ENCODE measurements at regions not wholly inside any gene's neighbourhood (a gene's known extent, or its start where the extent isn't known, plus 50 kb on each side); places are given as distances from the start of the nearest gene placed in this dataset.

DNA sequence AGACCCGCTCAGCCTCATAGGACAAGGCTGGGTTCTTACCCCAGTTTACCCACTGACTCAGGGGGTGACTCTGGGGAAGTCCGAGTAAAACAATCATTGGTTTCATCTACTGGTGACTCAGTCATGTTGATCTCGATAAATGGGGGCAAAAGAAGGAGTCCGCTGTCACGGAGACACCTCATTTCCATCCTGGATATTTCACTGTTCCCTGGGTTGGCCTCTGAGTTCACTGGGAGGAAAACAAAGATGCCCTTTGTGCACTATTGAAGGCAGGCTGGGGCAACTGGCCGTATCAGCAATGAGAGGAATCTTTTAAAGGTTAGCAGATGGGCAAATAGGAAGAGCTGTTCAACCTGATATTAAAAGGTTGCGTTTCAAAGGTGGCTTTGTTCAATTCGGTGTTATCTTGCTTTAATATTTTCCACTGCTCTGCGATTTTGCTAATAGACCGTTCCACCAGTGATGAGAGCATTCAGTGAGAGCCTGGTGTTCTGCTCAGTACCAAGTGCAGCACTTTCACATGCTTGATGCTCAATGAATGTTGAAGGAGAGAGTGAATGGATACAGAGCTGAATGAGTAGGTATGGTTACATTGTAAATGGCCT lies 110.2 kb upstream of the EGFLAM start (continued):
- TF ChIP-seq, protein P1, sequence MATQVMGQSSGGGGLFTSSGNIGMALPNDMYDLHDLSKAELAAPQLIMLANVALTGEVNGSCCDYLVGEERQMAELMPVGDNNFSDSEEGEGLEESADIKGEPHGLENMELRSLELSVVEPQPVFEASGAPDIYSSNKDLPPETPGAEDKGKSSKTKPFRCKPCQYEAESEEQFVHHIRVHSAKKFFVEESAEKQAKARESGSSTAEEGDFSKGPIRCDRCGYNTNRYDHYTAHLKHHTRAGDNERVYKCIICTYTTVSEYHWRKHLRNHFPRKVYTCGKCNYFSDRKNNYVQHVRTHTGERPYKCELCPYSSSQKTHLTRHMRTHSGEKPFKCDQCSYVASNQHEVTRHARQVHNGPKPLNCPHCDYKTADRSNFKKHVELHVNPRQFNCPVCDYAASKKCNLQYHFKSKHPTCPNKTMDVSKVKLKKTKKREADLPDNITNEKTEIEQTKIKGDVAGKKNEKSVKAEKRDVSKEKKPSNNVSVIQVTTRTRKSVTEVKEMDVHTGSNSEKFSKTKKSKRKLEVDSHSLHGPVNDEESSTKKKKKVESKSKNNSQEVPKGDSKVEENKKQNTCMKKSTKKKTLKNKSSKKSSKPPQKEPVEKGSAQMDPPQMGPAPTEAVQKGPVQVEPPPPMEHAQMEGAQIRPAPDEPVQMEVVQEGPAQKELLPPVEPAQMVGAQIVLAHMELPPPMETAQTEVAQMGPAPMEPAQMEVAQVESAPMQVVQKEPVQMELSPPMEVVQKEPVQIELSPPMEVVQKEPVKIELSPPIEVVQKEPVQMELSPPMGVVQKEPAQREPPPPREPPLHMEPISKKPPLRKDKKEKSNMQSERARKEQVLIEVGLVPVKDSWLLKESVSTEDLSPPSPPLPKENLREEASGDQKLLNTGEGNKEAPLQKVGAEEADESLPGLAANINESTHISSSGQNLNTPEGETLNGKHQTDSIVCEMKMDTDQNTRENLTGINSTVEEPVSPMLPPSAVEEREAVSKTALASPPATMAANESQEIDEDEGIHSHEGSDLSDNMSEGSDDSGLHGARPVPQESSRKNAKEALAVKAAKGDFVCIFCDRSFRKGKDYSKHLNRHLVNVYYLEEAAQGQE (IDR thresholded peaks at IDR 0.05; ENCODE audit: unreplicated experiment), result no peak
- TF ChIP-seq STAT1 (IDR thresholded peaks at IDR 0.05; ENCODE audit: unreplicated experiment), result no peak

DNA sequence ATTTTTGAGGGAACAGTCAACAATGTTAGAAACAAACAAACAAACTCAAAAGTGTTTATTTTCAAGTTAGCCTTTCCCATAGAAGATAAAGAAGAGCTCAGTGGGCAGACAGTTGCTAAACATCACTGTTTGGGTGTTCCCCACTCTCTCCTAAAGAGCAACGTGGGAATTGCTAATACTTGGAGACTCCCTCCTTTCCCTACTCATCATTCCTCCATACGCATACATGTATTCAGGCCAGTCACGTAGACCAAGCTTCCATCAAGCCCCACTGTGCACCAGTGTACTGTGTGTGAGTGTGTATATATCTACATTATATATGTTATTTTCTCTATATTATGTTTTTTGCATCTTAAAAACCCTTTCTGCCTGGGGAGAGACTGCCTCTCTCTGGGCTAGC lies 115.0 kb upstream of the EGFLAM start:
- H3K4me3 ChIP-seq, result no peak overlapping the region
- no peaks in the 10 kb centered on the region for H3K79me2 ChIP-seq (replicated peaks; ENCODE audit: insufficient read depth)
- H3F3A ChIP-seq (replicated peaks; ENCODE audit: low read depth), result no peaks in the 10 kb centered on the region
- no peak overlapping the region for H3K4me2 ChIP-seq
- Mint-ChIP-seq H3K4me3 (no peak overlapping the region), H3K9me3 (no peaks in the 10 kb centered on the region), H3K27ac (no peak overlapping the region), H3K4me1 (no peaks in the 10 kb centered on the region), H3K36me3 (ENCODE audit: low read depth) (no peaks in the 10 kb centered on the region), H3K27me3 (ENCODE audit: insufficient read depth, low read depth, poor library complexity) (no peaks in the 10 kb centered on the region)
- H3K27me3 ChIP-seq (ENCODE audit: insufficient read depth), result no peaks in the 10 kb centered on the region
- no peaks in the 10 kb centered on the region for H3K9me2 ChIP-seq (ENCODE audit: insufficient read depth)
- no peak overlapping the region for H2AFZ ChIP-seq
- ATAC-seq, result no peak
- no peak for DNase-seq (ENCODE audit: low spot score)
- no peak overlapping the region for H3K27ac ChIP-seq (ENCODE audit: low read depth)
- no peaks in the 10 kb centered on the region for H4K20me1 ChIP-seq (replicated peaks; ENCODE audit: insufficient read depth)
- no peaks in the 10 kb centered on the region for H3K36me3 ChIP-seq (ENCODE audit: insufficient read depth)
- no peaks in the 10 kb centered on the region for H3K4me1 ChIP-seq (ENCODE audit: insufficient read depth)
- no peak for TF ChIP-seq ZNF331 (CRISPR knock-in tag; IDR thresholded peaks at IDR 0.05; ENCODE audit: low read depth)
- TF ChIP-seq, protein P2, sequence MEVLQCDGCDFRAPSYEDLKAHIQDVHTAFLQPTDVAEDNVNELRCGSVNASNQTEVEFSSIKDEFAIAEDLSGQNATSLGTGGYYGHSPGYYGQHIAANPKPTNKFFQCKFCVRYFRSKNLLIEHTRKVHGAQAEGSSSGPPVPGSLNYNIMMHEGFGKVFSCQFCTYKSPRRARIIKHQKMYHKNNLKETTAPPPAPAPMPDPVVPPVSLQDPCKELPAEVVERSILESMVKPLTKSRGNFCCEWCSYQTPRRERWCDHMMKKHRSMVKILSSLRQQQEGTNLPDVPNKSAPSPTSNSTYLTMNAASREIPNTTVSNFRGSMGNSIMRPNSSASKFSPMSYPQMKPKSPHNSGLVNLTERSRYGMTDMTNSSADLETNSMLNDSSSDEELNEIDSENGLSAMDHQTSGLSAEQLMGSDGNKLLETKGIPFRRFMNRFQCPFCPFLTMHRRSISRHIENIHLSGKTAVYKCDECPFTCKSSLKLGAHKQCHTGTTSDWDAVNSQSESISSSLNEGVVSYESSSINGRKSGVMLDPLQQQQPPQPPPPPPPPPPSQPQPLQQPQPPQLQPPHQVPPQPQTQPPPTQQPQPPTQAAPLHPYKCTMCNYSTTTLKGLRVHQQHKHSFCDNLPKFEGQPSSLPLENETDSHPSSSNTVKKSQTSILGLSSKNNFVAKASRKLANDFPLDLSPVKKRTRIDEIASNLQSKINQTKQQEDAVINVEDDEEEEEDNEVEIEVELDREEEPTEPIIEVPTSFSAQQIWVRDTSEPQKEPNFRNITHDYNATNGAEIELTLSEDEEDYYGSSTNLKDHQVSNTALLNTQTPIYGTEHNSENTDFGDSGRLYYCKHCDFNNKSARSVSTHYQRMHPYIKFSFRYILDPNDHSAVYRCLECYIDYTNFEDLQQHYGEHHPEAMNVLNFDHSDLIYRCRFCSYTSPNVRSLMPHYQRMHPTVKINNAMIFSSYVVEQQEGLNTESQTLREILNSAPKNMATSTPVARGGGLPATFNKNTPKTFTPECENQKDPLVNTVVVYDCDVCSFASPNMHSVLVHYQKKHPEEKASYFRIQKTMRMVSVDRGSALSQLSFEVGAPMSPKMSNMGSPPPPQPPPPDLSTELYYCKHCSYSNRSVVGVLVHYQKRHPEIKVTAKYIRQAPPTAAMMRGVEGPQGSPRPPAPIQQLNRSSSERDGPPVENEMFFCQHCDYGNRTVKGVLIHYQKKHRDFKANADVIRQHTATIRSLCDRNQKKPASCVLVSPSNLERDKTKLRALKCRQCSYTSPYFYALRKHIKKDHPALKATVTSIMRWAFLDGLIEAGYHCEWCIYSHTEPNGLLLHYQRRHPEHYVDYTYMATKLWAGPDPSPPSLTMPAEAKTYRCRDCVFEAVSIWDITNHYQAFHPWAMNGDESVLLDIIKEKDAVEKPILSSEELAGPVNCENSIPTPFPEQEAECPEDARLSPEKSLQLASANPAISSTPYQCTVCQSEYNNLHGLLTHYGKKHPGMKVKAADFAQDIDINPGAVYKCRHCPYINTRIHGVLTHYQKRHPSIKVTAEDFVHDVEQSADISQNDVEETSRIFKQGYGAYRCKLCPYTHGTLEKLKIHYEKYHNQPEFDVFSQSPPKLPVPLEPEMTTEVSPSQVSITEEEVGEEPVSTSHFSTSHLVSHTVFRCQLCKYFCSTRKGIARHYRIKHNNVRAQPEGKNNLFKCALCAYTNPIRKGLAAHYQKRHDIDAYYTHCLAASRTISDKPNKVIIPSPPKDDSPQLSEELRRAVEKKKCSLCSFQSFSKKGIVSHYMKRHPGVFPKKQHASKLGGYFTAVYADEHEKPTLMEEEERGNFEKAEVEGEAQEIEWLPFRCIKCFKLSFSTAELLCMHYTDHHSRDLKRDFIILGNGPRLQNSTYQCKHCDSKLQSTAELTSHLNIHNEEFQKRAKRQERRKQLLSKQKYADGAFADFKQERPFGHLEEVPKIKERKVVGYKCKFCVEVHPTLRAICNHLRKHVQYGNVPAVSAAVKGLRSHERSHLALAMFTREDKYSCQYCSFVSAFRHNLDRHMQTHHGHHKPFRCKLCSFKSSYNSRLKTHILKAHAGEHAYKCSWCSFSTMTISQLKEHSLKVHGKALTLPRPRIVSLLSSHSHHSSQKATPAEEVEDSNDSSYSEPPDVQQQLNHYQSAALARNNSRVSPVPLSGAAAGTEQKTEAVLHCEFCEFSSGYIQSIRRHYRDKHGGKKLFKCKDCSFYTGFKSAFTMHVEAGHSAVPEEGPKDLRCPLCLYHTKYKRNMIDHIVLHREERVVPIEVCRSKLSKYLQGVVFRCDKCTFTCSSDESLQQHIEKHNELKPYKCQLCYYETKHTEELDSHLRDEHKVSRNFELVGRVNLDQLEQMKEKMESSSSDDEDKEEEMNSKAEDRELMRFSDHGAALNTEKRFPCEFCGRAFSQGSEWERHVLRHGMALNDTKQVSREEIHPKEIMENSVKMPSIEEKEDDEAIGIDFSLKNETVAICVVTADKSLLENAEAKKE (CRISPR knock-in tag; IDR thresholded peaks at IDR 0.05), result no peak
- TF ChIP-seq STAT1 (IDR thresholded peaks at IDR 0.05; ENCODE audit: unreplicated experiment), result no peak
- no peak for TF ChIP-seq EZH2phosphoT487 (IDR thresholded peaks at IDR 0.05; ENCODE audit: unreplicated experiment)
- no peak for TF ChIP-seq POLR2AphosphoS5 (IDR thresholded peaks at IDR 0.05; ENCODE audit: low read depth)
- TF ChIP-seq, protein P3, sequence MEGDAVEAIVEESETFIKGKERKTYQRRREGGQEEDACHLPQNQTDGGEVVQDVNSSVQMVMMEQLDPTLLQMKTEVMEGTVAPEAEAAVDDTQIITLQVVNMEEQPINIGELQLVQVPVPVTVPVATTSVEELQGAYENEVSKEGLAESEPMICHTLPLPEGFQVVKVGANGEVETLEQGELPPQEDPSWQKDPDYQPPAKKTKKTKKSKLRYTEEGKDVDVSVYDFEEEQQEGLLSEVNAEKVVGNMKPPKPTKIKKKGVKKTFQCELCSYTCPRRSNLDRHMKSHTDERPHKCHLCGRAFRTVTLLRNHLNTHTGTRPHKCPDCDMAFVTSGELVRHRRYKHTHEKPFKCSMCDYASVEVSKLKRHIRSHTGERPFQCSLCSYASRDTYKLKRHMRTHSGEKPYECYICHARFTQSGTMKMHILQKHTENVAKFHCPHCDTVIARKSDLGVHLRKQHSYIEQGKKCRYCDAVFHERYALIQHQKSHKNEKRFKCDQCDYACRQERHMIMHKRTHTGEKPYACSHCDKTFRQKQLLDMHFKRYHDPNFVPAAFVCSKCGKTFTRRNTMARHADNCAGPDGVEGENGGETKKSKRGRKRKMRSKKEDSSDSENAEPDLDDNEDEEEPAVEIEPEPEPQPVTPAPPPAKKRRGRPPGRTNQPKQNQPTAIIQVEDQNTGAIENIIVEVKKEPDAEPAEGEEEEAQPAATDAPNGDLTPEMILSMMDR (conservative IDR thresholded peaks at IDR 0.05; ENCODE audit: low read depth in 2 of 2), result no peak
- TF ChIP-seq NANOG (IDR thresholded peaks at IDR 0.05; ENCODE audit: borderline replicate concordance), result no peak
- TF ChIP-seq, protein P4, sequence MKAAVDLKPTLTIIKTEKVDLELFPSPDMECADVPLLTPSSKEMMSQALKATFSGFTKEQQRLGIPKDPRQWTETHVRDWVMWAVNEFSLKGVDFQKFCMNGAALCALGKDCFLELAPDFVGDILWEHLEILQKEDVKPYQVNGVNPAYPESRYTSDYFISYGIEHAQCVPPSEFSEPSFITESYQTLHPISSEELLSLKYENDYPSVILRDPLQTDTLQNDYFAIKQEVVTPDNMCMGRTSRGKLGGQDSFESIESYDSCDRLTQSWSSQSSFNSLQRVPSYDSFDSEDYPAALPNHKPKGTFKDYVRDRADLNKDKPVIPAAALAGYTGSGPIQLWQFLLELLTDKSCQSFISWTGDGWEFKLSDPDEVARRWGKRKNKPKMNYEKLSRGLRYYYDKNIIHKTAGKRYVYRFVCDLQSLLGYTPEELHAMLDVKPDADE (IDR thresholded peaks at IDR 0.05), result no peak
- TF ChIP-seq EZH2 (IDR thresholded peaks at IDR 0.05; ENCODE audit: low read depth, unreplicated experiment), result no peak
- no peak for TF ChIP-seq JUNB (IDR thresholded peaks at IDR 0.05; ENCODE audit: unreplicated experiment)
